ENCODE measurements at regions not wholly inside any gene's neighbourhood (a gene's known extent, or its start where the extent isn't known, plus 50 kb on each side); places are given as distances from the start of the nearest gene placed in this dataset.

- TF ChIP-seq ZNF274 (IDR thresholded peaks at IDR 0.05; ENCODE audit: low read depth, low read length) (no peak), SUZ12 (IDR thresholded peaks at IDR 0.05; ENCODE audit: extremely low read depth, insufficient read depth, insufficient read length) (no peak)
Measured at GRCh38 chr15:25536801-25537611, 98.2 kb upstream of the UBE3A start.

All from NT2/D1 (cell line).